ENCODE measurements at regions not wholly inside any gene's neighbourhood (a gene's known extent, or its start where the extent isn't known, plus 50 kb on each side); places are given as distances from the start of the nearest gene placed in this dataset.

GRCh38 chr9:16341177-16341576, 529.3 kb downstream of the BNC2 start:
- no peaks in the 10 kb centered on the region for H3K23me2 ChIP-seq (ENCODE audit: insufficient read length, low read depth, low read length, poor library complexity, severe bottlenecking)
- H4K20me1 ChIP-seq (ENCODE audit: control insufficient read depth, insufficient read depth, insufficient read length) = no peaks in the 10 kb centered on the region
- H4K91ac ChIP-seq (ENCODE audit: insufficient read length, low read depth, low read length) = no peak overlapping the region
- Mint-ChIP-seq H3K36me3 (ENCODE audit: insufficient read depth in 1 of 3, low read depth in 3 of 3) (no peaks in the 10 kb centered on the region; a peak in 1 of 7 replicates), H3K4me3 (no peak overlapping the region), H3K27ac (no peak overlapping the region), H3K27me3 (ENCODE audit: low read depth) (no peaks in the 10 kb centered on the region), H3K9me3 (peaks cover 0 to under 1% of the 10 kb centered on the region in 2 experiments; a peak in 1 of 5 replicates), H3K4me1 (peaks cover 11 to 14% of the 10 kb centered on the region in 2 experiments)
- H2AK5ac ChIP-seq (ENCODE audit: insufficient read length, low read length) = no peak overlapping the region
- H3K9me3 ChIP-seq (ENCODE audit: control insufficient read depth, low read depth, low read length) = no peaks in the 10 kb centered on the region
- H3K23ac ChIP-seq (ENCODE audit: insufficient read length, low read depth, low read length) = no peak overlapping the region
- H3K27ac ChIP-seq (ENCODE audit: insufficient read length, low read depth, low read length) = no peak overlapping the region
- H4K8ac ChIP-seq (replicated peaks; ENCODE audit: insufficient read length, low read depth, low read length) = no peak overlapping the region
- no peak overlapping the region for H3K18ac ChIP-seq (ENCODE audit: insufficient read length, low read depth, low read length)
- TF ChIP-seq CTCF (conservative IDR thresholded peaks at IDR 0.05) = no peak
- no peak overlapping the region for H2BK15ac ChIP-seq (ENCODE audit: low read depth, low read length)
- WGBS (ENCODE audit: extremely low coverage, insufficient read length, low lambda C conversion rate) = no CpG with 5 or more reads among the region's 2 CpGs
- H2BK5ac ChIP-seq (ENCODE audit: insufficient read length, low read length) = no peak overlapping the region
- no peak overlapping the region for H4K5ac ChIP-seq (ENCODE audit: insufficient read length, low read depth, low read length)
- H3K4me1 ChIP-seq (ENCODE audit: insufficient read depth, low read length) = no peaks in the 10 kb centered on the region
- H2BK20ac ChIP-seq (ENCODE audit: low read depth, low read length, poor library complexity, severe bottlenecking) = no peak overlapping the region
- H3T11ph ChIP-seq (ENCODE audit: low read length) = no peak overlapping the region
- no peak overlapping the region for H2BK120ac ChIP-seq (ENCODE audit: low read depth, low read length, poor library complexity, severe bottlenecking)
- no peak overlapping the region for H2BK12ac ChIP-seq (ENCODE audit: insufficient read length, low read depth, low read length)
- no peaks in the 10 kb centered on the region for H3K27me3 ChIP-seq (ENCODE audit: insufficient read depth, low read length)
- DNase-seq = no peak
- no peak overlapping the region for H3K14ac ChIP-seq (ENCODE audit: insufficient read depth, low read length)
- H3K79me2 ChIP-seq (ENCODE audit: insufficient read depth, low read length) = no peaks in the 10 kb centered on the region
- no peak overlapping the region for H3K4ac ChIP-seq (ENCODE audit: low read depth, low read length)
- H3K79me1 ChIP-seq (ENCODE audit: insufficient read depth, low read depth, low read length, poor library complexity, severe bottlenecking) = no peaks in the 10 kb centered on the region
- no peak overlapping the region for H3K9ac ChIP-seq (ENCODE audit: extremely low read depth, insufficient read length, low read length)
- H2AFZ ChIP-seq (ENCODE audit: low read length) = no peak overlapping the region
- no peak overlapping the region for H3K4me2 ChIP-seq (ENCODE audit: insufficient read depth, insufficient read length, low read length)
- H3K56ac ChIP-seq (ENCODE audit: insufficient read length, low read depth, low read length) = no peak overlapping the region
